ENCODE measurements at regions not wholly inside any gene's neighbourhood (a gene's known extent, or its start where the extent isn't known, plus 50 kb on each side); places are given as distances from the start of the nearest gene placed in this dataset.
"Not testable (repeated sequence)": the region's sequence is repeated elsewhere in the genome, so short reads cannot be mapped to it uniquely, and the experiment has no call there.

GRCh38 chr5:32534041-32534440 lies 51.3 kb upstream of the SUB1 start:
- no peak for DNase-seq

GRCh38 chr5:32531885-32532520 lies 53.4 kb upstream of the SUB1 start:
- no peak overlapping the region for H3K9ac ChIP-seq (ENCODE audit: low read length in 3 of 3)
- intact Hi-C loops (cut with DNase I) = no loop called here
- no peaks in the 10 kb centered on the region for H3K9me3 ChIP-seq (ENCODE audit: control insufficient read depth in 2 of 3, insufficient read depth in 1 of 3, low read length in 3 of 3)
- no peaks in the 10 kb centered on the region for H3K36me3 ChIP-seq (ENCODE audit: control insufficient read depth in 2 of 3, insufficient read depth in 3 of 3, low read length in 3 of 3)
- H3K27ac ChIP-seq (ENCODE audit: low read depth in 2 of 2, low read length in 2 of 2) = no peak overlapping the region
- no peak overlapping the region for H3K4me3 ChIP-seq (ENCODE audit: low read length in 3 of 3)
- peaks cover 0 to 3% (median 0%) of the 10 kb centered on the region in 3 donors for H3K4me1 ChIP-seq (ENCODE audit: control insufficient read depth in 2 of 3, insufficient read depth in 2 of 3, low read depth in 1 of 3, low read length in 3 of 3)
- peak in 1 of 5 donors; percentile 14 for DNase-seq
- TF ChIP-seq CTCF (IDR thresholded peaks at IDR 0.05; ENCODE audit: borderline replicate concordance, extremely low read depth, insufficient read depth) = no peak
- no peak for FAIRE-seq
- no peaks in the 10 kb centered on the region for H3K27me3 ChIP-seq (ENCODE audit: control insufficient read depth, insufficient read depth, low read length)

More at GRCh38 chr5:32534041-32534440, 51.3 kb upstream of the SUB1 start:
- Histone ChIP-seq H3K36me3 (ENCODE audit: control insufficient read depth in 2 of 3, insufficient read depth in 3 of 3, low read length in 3 of 3) (no peaks in the 10 kb centered on the region), H3K27me3 (ENCODE audit: control insufficient read depth, insufficient read depth, low read length) (no peaks in the 10 kb centered on the region), H3K4me1 (ENCODE audit: control insufficient read depth in 2 of 3, insufficient read depth in 2 of 3, low read depth in 1 of 3, low read length in 3 of 3) (peaks cover 0 to 3% (median 0%) of the 10 kb centered on the region in 3 donors), H3K9me3 (ENCODE audit: control insufficient read depth in 2 of 3, insufficient read depth in 1 of 3, low read length in 3 of 3) (no peaks in the 10 kb centered on the region), H3K27ac (ENCODE audit: low read depth in 2 of 2, low read length in 2 of 2) (no peak overlapping the region), H3K4me3 (ENCODE audit: low read length in 3 of 3) (no peak overlapping the region), H3K9ac (ENCODE audit: low read length in 3 of 3) (no peak overlapping the region)
- no peak for FAIRE-seq
- intact Hi-C loops (cut with DNase I) = no loop called here
- TF ChIP-seq CTCF (IDR thresholded peaks at IDR 0.05; ENCODE audit: borderline replicate concordance, extremely low read depth, insufficient read depth) = no peak

GRCh38 chr5:32527321-32527720 lies 58.0 kb upstream of the SUB1 start:
- H3K4me3 ChIP-seq (ENCODE audit: low read length in 3 of 3); H3K27ac ChIP-seq (ENCODE audit: low read depth in 2 of 2, low read length in 2 of 2); H3K4me1 ChIP-seq (ENCODE audit: control insufficient read depth in 2 of 3, insufficient read depth in 2 of 3, low read depth in 1 of 3, low read length in 3 of 3); FAIRE-seq; H3K36me3 ChIP-seq (ENCODE audit: control insufficient read depth in 2 of 3, insufficient read depth in 3 of 3, low read length in 3 of 3); DNase-seq; H3K27me3 ChIP-seq (ENCODE audit: control insufficient read depth, insufficient read depth, low read length); intact Hi-C loops (cut with DNase I); H3K9ac ChIP-seq (ENCODE audit: low read length in 3 of 3); H3K9me3 ChIP-seq (ENCODE audit: control insufficient read depth in 2 of 3, insufficient read depth in 1 of 3, low read length in 3 of 3): not testable (repeated sequence)

GRCh38 chr5:32526810-32527209 lies 58.5 kb upstream of the SUB1 start:
- intact Hi-C loops (cut with DNase I) = no loop called here
- DNase-seq (no peak), FAIRE-seq (no peak)
- Histone ChIP-seq H3K4me1 (ENCODE audit: control insufficient read depth in 2 of 3, insufficient read depth in 2 of 3, low read depth in 1 of 3, low read length in 3 of 3) (no peaks in the 10 kb centered on the region), H3K4me3 (ENCODE audit: low read length in 3 of 3) (no peak overlapping the region), H3K27ac (ENCODE audit: low read depth in 2 of 2, low read length in 2 of 2) (no peak overlapping the region), H3K27me3 (ENCODE audit: control insufficient read depth, insufficient read depth, low read length) (no peaks in the 10 kb centered on the region), H3K36me3 (ENCODE audit: control insufficient read depth in 2 of 3, insufficient read depth in 3 of 3, low read length in 3 of 3) (no peaks in the 10 kb centered on the region), H3K9me3 (ENCODE audit: control insufficient read depth in 2 of 3, insufficient read depth in 1 of 3, low read length in 3 of 3) (no peaks in the 10 kb centered on the region), H3K9ac (ENCODE audit: low read length in 3 of 3) (no peak overlapping the region)
- TF ChIP-seq CTCF (IDR thresholded peaks at IDR 0.05; ENCODE audit: borderline replicate concordance, extremely low read depth, insufficient read depth) = no peak

Measured in kidney (tissue), 13 donors.